HepG2 (cell line): ENCODE measurements at regions not wholly inside any gene's neighbourhood (a gene's known extent, or its start where the extent isn't known, plus 50 kb on each side); places are given as distances from the start of the nearest gene placed in this dataset.
A peak's percentile ranks its signal among the peaks of the same experiment; 100 is the strongest.

Experiments
- AHDC1 ChIP-seq: sonication (generic); formaldehyde crosslinking; IDR thresholded peaks from 2 replicates; pipeline ENCODE4 v1.5.1; 2020; ENCODE audit warnings: mild to moderate bottlenecking, missing genetic modification reagents, borderline replicate concordance
- ETV5 ChIP-seq: IDR thresholded peaks from 2 replicates; pipeline ENCODE4 v1.6.1; 2018; ENCODE audit warnings: missing biosample characterization, missing genetic modification reagents, inconsistent platforms, borderline replicate concordance
- LCORL ChIP-seq, 2 experiments: fragments of 450-650 bp in 1 of 2; sonication (generic) in 1 of 2; formaldehyde crosslinking in 1 of 2; IDR thresholded peaks; 2 replicates each; pipeline versions ENCODE4 v1.5.0 to v1.6.1; 2017 to 2020; ENCODE audit warnings: antibody characterized with exemption in 1 of 2, missing genetic modification reagents in 1 of 2
- MNT ChIP-seq: fragments of 450-650 bp; IDR thresholded peaks from 2 replicates; pipeline ENCODE4 v1.6.1; 2016
- NCOA1 ChIP-seq: sonication (generic); formaldehyde crosslinking; IDR thresholded peaks from 2 replicates; pipeline ENCODE4 v1.9.0; 2021; ENCODE audit warnings: missing genetic modification reagents
- TFE3 ChIP-seq: IDR thresholded peaks from 2 replicates; pipeline ENCODE4 v1.6.1; 2016
- XRCC5 ChIP-seq: fragments of 200-400 bp; formaldehyde crosslinking; optimal IDR thresholded peaks from 2 replicates; pipeline ENCODE3; 2017; ENCODE audit warnings: mild to moderate bottlenecking, low read length
- ZBTB42 ChIP-seq: sonication (generic); formaldehyde crosslinking; IDR thresholded peaks from 2 replicates; pipeline ENCODE4 v1.5.0; 2020; ENCODE audit warnings: mild to moderate bottlenecking, missing genetic modification reagents
- ZNF280D ChIP-seq: sonication (generic); formaldehyde crosslinking; IDR thresholded peaks from 2 replicates; pipeline ENCODE4 v1.5.1; 2020; ENCODE audit warnings: mild to moderate bottlenecking, missing genetic modification reagents
- ZNF790 ChIP-seq: sonication (generic); formaldehyde crosslinking; IDR thresholded peaks from 2 replicates; pipeline ENCODE4 v1.8.0; 2022; ENCODE audit warnings: missing genetic modification reagents, mild to moderate bottlenecking, borderline replicate concordance
- TF ChIP-seq, protein P1 (sequence below): sonication (generic); formaldehyde crosslinking; IDR thresholded peaks from 2 replicates; pipeline ENCODE4 v1.5.1; 2020; ENCODE audit warnings: missing genetic modification reagents, mild to moderate bottlenecking, borderline replicate concordance
- TF ChIP-seq, protein P2 (sequence below): sonication (generic); formaldehyde crosslinking; IDR thresholded peaks from 2 replicates; pipeline ENCODE4 v1.4.0; 2020; ENCODE audit warnings: mild to moderate bottlenecking, missing genetic modification reagents

DNA sequence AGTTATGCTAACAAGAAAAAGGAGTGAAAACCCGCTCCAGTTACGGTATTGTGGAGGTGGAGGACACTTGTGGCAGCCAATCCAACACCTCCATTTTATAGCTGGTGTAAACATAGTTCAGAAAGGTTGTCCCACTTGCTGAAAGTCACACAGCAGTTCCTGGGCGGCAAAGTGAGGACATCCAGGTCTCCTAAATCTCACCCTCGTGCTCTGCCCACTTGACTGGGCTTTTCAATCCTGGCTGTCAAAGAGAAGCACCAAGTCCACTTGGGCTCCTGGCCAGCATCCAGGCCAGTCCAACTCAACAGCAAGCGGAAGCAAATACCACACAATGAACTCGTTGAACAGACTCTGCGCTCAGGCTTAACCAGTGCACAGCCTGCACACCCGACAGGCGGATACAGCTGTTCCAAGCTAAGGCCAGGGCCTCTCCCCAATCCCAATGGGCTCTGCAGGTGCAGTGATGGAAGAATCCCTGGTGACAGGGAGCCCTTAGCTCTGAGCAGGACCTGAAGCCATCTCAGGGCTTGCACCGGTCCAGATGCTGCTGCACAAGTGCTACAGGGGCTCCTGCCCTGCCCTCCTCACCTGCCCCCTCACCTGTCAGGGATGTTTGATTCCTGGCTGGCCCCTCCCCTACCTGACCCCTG is 89.8 kb upstream of the METTL9 start (continued):
- TF ChIP-seq TFE3, result peak; percentile 74
- peak; percentile 63; the same call in 1 of the 2 replicates for TF ChIP-seq AHDC1 (CRISPR knock-in tag)
- TF ChIP-seq ZNF790 (CRISPR knock-in tag), result peak; percentile 91; the same call in 1 of the 2 replicates
- peak; percentile 91 for TF ChIP-seq ETV5 (CRISPR knock-in tag)
- TF ChIP-seq, protein P1, sequence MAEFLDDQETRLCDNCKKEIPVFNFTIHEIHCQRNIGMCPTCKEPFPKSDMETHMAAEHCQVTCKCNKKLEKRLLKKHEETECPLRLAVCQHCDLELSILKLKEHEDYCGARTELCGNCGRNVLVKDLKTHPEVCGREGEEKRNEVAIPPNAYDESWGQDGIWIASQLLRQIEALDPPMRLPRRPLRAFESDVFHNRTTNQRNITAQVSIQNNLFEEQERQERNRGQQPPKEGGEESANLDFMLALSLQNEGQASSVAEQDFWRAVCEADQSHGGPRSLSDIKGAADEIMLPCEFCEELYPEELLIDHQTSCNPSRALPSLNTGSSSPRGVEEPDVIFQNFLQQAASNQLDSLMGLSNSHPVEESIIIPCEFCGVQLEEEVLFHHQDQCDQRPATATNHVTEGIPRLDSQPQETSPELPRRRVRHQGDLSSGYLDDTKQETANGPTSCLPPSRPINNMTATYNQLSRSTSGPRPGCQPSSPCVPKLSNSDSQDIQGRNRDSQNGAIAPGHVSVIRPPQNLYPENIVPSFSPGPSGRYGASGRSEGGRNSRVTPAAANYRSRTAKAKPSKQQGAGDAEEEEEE (CRISPR knock-in tag), result 0 out of 2 replicates have a peak, but pooled peaks have one; percentile 26
- peak; percentile 77; the same call in 1 of the 2 replicates for TF ChIP-seq ZNF280D
- TF ChIP-seq MNT, result peak; percentile 62
- peak; percentile 45; the same call in 1 of the 2 replicates for TF ChIP-seq NCOA1 (CRISPR knock-in tag)
- peak; percentile 67; the same call in 1 of the 2 replicates for TF ChIP-seq LCORL (IDR thresholded peaks at IDR 0.05)
- peak; percentile 85 for TF ChIP-seq LCORL (CRISPR knock-in tag; IDR thresholded peaks at IDR 0.05)
- TF ChIP-seq ZBTB42 (CRISPR knock-in tag), result 0 out of 2 replicates have a peak, but pooled peaks have one; percentile 86
- TF ChIP-seq, protein P2, sequence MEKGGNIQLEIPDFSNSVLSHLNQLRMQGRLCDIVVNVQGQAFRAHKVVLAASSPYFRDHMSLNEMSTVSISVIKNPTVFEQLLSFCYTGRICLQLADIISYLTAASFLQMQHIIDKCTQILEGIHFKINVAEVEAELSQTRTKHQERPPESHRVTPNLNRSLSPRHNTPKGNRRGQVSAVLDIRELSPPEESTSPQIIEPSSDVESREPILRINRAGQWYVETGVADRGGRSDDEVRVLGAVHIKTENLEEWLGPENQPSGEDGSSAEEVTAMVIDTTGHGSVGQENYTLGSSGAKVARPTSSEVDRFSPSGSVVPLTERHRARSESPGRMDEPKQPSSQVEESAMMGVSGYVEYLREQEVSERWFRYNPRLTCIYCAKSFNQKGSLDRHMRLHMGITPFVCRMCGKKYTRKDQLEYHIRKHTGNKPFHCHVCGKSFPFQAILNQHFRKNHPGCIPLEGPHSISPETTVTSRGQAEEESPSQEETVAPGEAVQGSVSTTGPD (CRISPR knock-in tag), result peak; percentile 88
- peak; percentile 19 for TF ChIP-seq XRCC5
